HepG2 (cell line): ENCODE measurements at regions not wholly inside any gene's neighbourhood (a gene's known extent, or its start where the extent isn't known, plus 50 kb on each side); places are given as distances from the start of the nearest gene placed in this dataset.

ENCODE experiments used
- ATAC-seq: fragments of 200-7000 bp; cut with Tn5 transposase; 3 replicates; pipeline ENCODE4 v1.9.1; 2020; ENCODE audit warnings: mild to moderate bottlenecking, moderate library complexity
- BruUV-seq: library from RNA; stranded (reverse); fragments of 400-500 nt; replicated peaks from 2 replicates; lab custom pipeline; 2021; lab: Mats Ljungman, UMichigan
- CTCF ChIA-PET: fragments of 300-600 bp; formaldehyde crosslinking; extraction: SDS; loops from one replicate; lab custom pipeline; 2021; ENCODE audit warnings: low total read pairs, inconsistent platforms, low intra/inter-chr PET ratio; lab: Yijun Ruan, JAX
- POLR2A ChIA-PET: fragments of 350-600 bp; sonication (Branson Sonifier 250); formaldehyde crosslinking; loops from one replicate; lab custom pipeline; 2020; ENCODE audit warnings: antibody characterized with exemption, inconsistent platforms; lab: Yijun Ruan, JAX
- DNase-seq: peaks from one replicate; pipeline ENCODE4 v3.0.0-alpha.2; 2015; ENCODE audit warnings: low spot score
- FAIRE-seq: peaks from 3 replicates; lab custom pipeline; 2011; peaks lifted over from hg19 to GRCh38; lab: Jason Lieb, UNC
- H2AFZ ChIP-seq: one replicate; pipeline ENCODE4 v1.6.1; 2011; ENCODE audit warnings: low read length, inconsistent platforms
- H3K27ac ChIP-seq: fragments of 300-600 bp; 3 replicates; pipeline ENCODE4 v1.8.0; 2011; ENCODE audit warnings: mixed run types, mild to moderate bottlenecking, mixed read lengths, low read length, inconsistent platforms; ENCODE audit not compliant: insufficient read depth; ENCODE audit errors: extremely low read length
- H3K27me3 ChIP-seq, 2 experiments: fragments of 200-600 bp in 1 of 2; 2 replicates in 1 of 2; 3 replicates in 1 of 2; pipeline versions ENCODE4 v1.6.0 to v1.8.0; 2011; ENCODE audit warnings: low read length in 2 of 2, mild to moderate bottlenecking in 2 of 2, moderate library complexity in 2 of 2, inconsistent platforms in 1 of 2; ENCODE audit not compliant: insufficient read depth in 2 of 2, control insufficient read depth in 1 of 2
- H3K36me3 ChIP-seq, 2 experiments: fragments of 200-600 bp in 1 of 2; replicated peaks in 1 of 2; 2 replicates in 1 of 2; 3 replicates in 1 of 2; pipeline versions ENCODE4 v1.5.1 to v1.8.0; 2011; ENCODE audit warnings: low read length in 2 of 2, inconsistent platforms in 1 of 2; ENCODE audit not compliant: insufficient read depth in 2 of 2, control insufficient read depth in 1 of 2
- H3K4me1 ChIP-seq: 2 replicates; pipeline ENCODE4 v1.5.1; 2012; ENCODE audit warnings: low read length, inconsistent platforms; ENCODE audit not compliant: insufficient read depth
- H3K4me2 ChIP-seq: 2 replicates; pipeline ENCODE4 v1.6.0; 2011; ENCODE audit warnings: low read depth, low read length, inconsistent platforms
- H3K4me3 ChIP-seq, 3 experiments: fragments of 200-600 bp in 1 of 3; sonication (generic), shearing (Covaris generic) in 1 of 3; replicated peaks in 1 of 3; 2 replicates each; pipeline ENCODE4 v1.5.1; 2011 to 2016; ENCODE audit warnings: low read length in 3 of 3, inconsistent platforms in 2 of 3, low read depth in 2 of 3, mild to moderate bottlenecking in 2 of 3, control low read depth in 1 of 3, mixed read lengths in 1 of 3; ENCODE audit not compliant: insufficient read depth in 1 of 3
- H3K79me2 ChIP-seq: one replicate; pipeline ENCODE4 v1.6.1; 2011; ENCODE audit warnings: low read length, inconsistent platforms; ENCODE audit not compliant: insufficient read depth
- H3K9ac ChIP-seq: 2 replicates; pipeline ENCODE4 v1.6.0; 2011; ENCODE audit warnings: mild to moderate bottlenecking, low read depth, low read length, inconsistent platforms; ENCODE audit not compliant: insufficient read depth
- H3K9me3 ChIP-seq: 2 replicates; pipeline ENCODE4 v1.5.1; 2012; ENCODE audit warnings: mild to moderate bottlenecking, low read length
- H4K20me1 ChIP-seq: 2 replicates; pipeline ENCODE4 v1.6.0; 2011; ENCODE audit warnings: inconsistent platforms, mild to moderate bottlenecking, low read length, moderate library complexity; ENCODE audit not compliant: insufficient read depth
- ATRX ChIP-seq: sonication (generic); formaldehyde crosslinking; IDR thresholded peaks from 2 replicates; pipeline ENCODE4 v1.4.0; 2020; ENCODE audit warnings: missing genetic modification reagents, borderline replicate concordance
- NKX3-1 ChIP-seq: sonication (generic); formaldehyde crosslinking; IDR thresholded peaks from 2 replicates; pipeline ENCODE4 v1.5.0; 2020; ENCODE audit warnings: missing genetic modification reagents
- NPAS2 ChIP-seq: sonication (generic); formaldehyde crosslinking; IDR thresholded peaks from 2 replicates; pipeline ENCODE4 v1.8.0; 2022; ENCODE audit warnings: mild to moderate bottlenecking, missing genetic modification reagents, borderline replicate concordance
- PREB ChIP-seq: sonication (generic); formaldehyde crosslinking; IDR thresholded peaks from 2 replicates; pipeline ENCODE4 v1.4.0; 2020; ENCODE audit warnings: missing genetic modification reagents
- SIN3B ChIP-seq: fragments of 150-350 bp; IDR thresholded peaks from 2 replicates; pipeline ENCODE4 v1.6.1; 2014; ENCODE audit warnings: low read length
- TCF7 ChIP-seq: sonication (generic); IDR thresholded peaks from 2 replicates; pipeline ENCODE4 v1.6.1; 2016; ENCODE audit warnings: antibody characterized with exemption, low read depth
- ZMYM3 ChIP-seq: sonication (generic); formaldehyde crosslinking; IDR thresholded peaks from 2 replicates; pipeline ENCODE4 v1.5.1; 2020; ENCODE audit warnings: mild to moderate bottlenecking, missing genetic modification reagents
- ZNF512 ChIP-seq: sonication (generic); formaldehyde crosslinking; IDR thresholded peaks from 2 replicates; pipeline ENCODE4 v1.4.0; 2020; ENCODE audit warnings: mild to moderate bottlenecking, missing genetic modification reagents
- ZNF598 ChIP-seq: sonication (generic); formaldehyde crosslinking; IDR thresholded peaks from 2 replicates; pipeline ENCODE4 v1.5.1; 2020; ENCODE audit warnings: mild to moderate bottlenecking, missing genetic modification reagents, borderline replicate concordance
- ZNF607 ChIP-seq: sonication (generic); formaldehyde crosslinking; IDR thresholded peaks from 2 replicates; pipeline ENCODE4 v1.5.1; 2020; ENCODE audit warnings: missing genetic modification reagents, mild to moderate bottlenecking, borderline replicate concordance
- WGBS: methylation state at CpG from one replicate; pipeline ENCODE4 v1.1.6; 2017; ENCODE audit warnings: low lambda C conversion rate; 5-methylcytosine and 5-hydroxymethylcytosine counted together
- in situ Hi-C: cut with HindIII; loops from 2 replicates; pipeline ENCODE4 v1.10.0; 2017; ENCODE audit warnings: low pct_unique_long_range_greater_than_20kb; ENCODE audit not compliant: extremely low pct_ligation_motif_present
- intact Hi-C: fragments of 100-400 bp; cut with micrococcal nuclease; formaldehyde crosslinking; loops from one replicate; pipeline ENCODE4 v1.10.0; 2022; ENCODE audit not compliant: unreplicated experiment

GRCh38 chr14:26381405-26381804, 216.4 kb downstream of the NOVA1 start:
- H3K36me3 ChIP-seq: no peaks in the 10 kb centered on the region
- in situ Hi-C loops: no loop called here
- H2AFZ ChIP-seq: no peak overlapping the region
- H3K4me3 ChIP-seq: no peak overlapping the region
- intact Hi-C loops: no loop called here
- H4K20me1 ChIP-seq: no peaks in the 10 kb centered on the region
- no peak overlapping the region for H3K27ac ChIP-seq
- POLR2A ChIA-PET: no interaction called here
- CTCF ChIA-PET: no interaction called here
- no peak overlapping the region for H3K4me2 ChIP-seq
- no peak for FAIRE-seq
- no peak overlapping the region for H3K9ac ChIP-seq
- WGBS: 45% methylated on average over 2 of the region's 2 CpGs
- TF ChIP-seq TCF7 (no peak), NPAS2 (no peak), ATRX (no peak), NKX3-1 (CRISPR knock-in tag) (no peak), ZNF512 (no peak), SIN3B (no peak), ZNF598 (no peak), ZNF607 (CRISPR knock-in tag) (no peak), ZMYM3 (CRISPR knock-in tag) (no peak), PREB (no peak)
- H3K9me3 ChIP-seq: peaks cover 97% of the 10 kb centered on the region
- H3K79me2 ChIP-seq: no peaks in the 10 kb centered on the region
- no peaks in the 10 kb centered on the region for H3K4me1 ChIP-seq
- no peak for DNase-seq
- no peak for ATAC-seq
- no peaks in the 10 kb centered on the region for H3K27me3 ChIP-seq
- no TSS peak for BruUV-seq
